ENCODE measurements at regions not wholly inside any gene's neighbourhood (a gene's known extent, or its start where the extent isn't known, plus 50 kb on each side); places are given as distances from the start of the nearest gene placed in this dataset.
"Not testable (repeated sequence)": the region's sequence is repeated elsewhere in the genome, so short reads cannot be mapped to it uniquely, and the experiment has no call there.

GRCh38 chr16:47833771-47834170, 322.0 kb downstream of the ABCC12 start:
- DNase-seq, result no peak

GRCh38 chr16:47829850-47830600, 325.8 kb downstream of the ABCC12 start:
- Histone ChIP-seq H3K4me3 (ENCODE audit: insufficient read depth, low read depth, low read length, poor library complexity, severe bottlenecking) (no peak overlapping the region), H3K36me3 (ENCODE audit: control insufficient read depth, insufficient read depth, low read length) (no peaks in the 10 kb centered on the region), H3K27ac (ENCODE audit: insufficient read depth, low read length, poor library complexity, severe bottlenecking) (no peak overlapping the region), H3K4me1 (ENCODE audit: control insufficient read depth, insufficient read depth, low read length, poor library complexity, severe bottlenecking) (no peaks in the 10 kb centered on the region), H3K9me3 (ENCODE audit: control insufficient read depth, low read length) (peaks cover 4% of the 10 kb centered on the region), H3K27me3 (replicated peaks; ENCODE audit: control insufficient read depth, insufficient read depth, low read length, poor library complexity, severe bottlenecking) (no peaks in the 10 kb centered on the region)
- no peak for DNase-seq

More at GRCh38 chr16:47833771-47834170, 322.0 kb downstream of the ABCC12 start:
- H3K9me3 ChIP-seq (ENCODE audit: control insufficient read depth, low read length), result peaks cover 4% of the 10 kb centered on the region
- H3K27me3 ChIP-seq (replicated peaks; ENCODE audit: control insufficient read depth, insufficient read depth, low read length, poor library complexity, severe bottlenecking), result no peaks in the 10 kb centered on the region
- no peak overlapping the region for H3K27ac ChIP-seq (ENCODE audit: insufficient read depth, low read length, poor library complexity, severe bottlenecking)
- H3K4me1 ChIP-seq (ENCODE audit: control insufficient read depth, insufficient read depth, low read length, poor library complexity, severe bottlenecking), result no peaks in the 10 kb centered on the region
- no peaks in the 10 kb centered on the region for H3K36me3 ChIP-seq (ENCODE audit: control insufficient read depth, insufficient read depth, low read length)
- H3K4me3 ChIP-seq (ENCODE audit: insufficient read depth, low read depth, low read length, poor library complexity, severe bottlenecking), result no peak overlapping the region

DNA sequence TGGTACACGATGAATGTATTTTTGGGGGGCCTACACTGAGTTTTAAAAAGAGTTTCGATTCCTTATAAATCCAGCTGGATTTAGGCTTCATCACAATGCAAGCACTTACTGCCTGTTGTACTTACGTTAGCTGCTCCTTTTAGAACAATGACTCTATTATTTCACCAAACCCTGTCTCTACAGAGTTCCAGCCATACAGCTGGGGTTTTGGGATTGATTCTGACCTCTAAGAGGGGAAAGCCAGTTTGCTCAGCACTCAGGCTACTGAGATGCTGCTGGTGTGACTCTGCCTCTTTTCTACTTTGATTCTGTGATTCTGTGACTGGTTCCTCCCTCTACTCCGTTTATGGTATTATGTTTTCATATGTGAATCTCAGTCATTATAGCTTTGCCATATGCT, 329.7 kb downstream of the ABCC12 start:
- Histone ChIP-seq H3K36me3 (ENCODE audit: control insufficient read depth, insufficient read depth, low read length) (no peaks in the 10 kb centered on the region), H3K9me3 (ENCODE audit: control insufficient read depth, low read length) (no peaks in the 10 kb centered on the region), H3K4me1 (ENCODE audit: control insufficient read depth, insufficient read depth, low read length, poor library complexity, severe bottlenecking) (no peaks in the 10 kb centered on the region), H3K27me3 (replicated peaks; ENCODE audit: control insufficient read depth, insufficient read depth, low read length, poor library complexity, severe bottlenecking) (no peaks in the 10 kb centered on the region), H3K27ac (ENCODE audit: insufficient read depth, low read length, poor library complexity, severe bottlenecking) (no peak overlapping the region), H3K4me3 (ENCODE audit: insufficient read depth, low read depth, low read length, poor library complexity, severe bottlenecking) (no peak overlapping the region)
- DNase-seq, result no peak

GRCh38 chr16:47817048-47817447, 338.7 kb downstream of the ABCC12 start:
- no peaks in the 10 kb centered on the region for H3K4me1 ChIP-seq (ENCODE audit: control insufficient read depth, insufficient read depth, low read length, poor library complexity, severe bottlenecking)
- H3K4me3 ChIP-seq (ENCODE audit: insufficient read depth, low read depth, low read length, poor library complexity, severe bottlenecking), result no peak overlapping the region
- H3K36me3 ChIP-seq (ENCODE audit: control insufficient read depth, insufficient read depth, low read length), result no peaks in the 10 kb centered on the region
- no peaks in the 10 kb centered on the region for H3K9me3 ChIP-seq (ENCODE audit: control insufficient read depth, low read length)
- no peak overlapping the region for H3K27ac ChIP-seq (ENCODE audit: insufficient read depth, low read length, poor library complexity, severe bottlenecking)
- H3K27me3 ChIP-seq (replicated peaks; ENCODE audit: control insufficient read depth, insufficient read depth, low read length, poor library complexity, severe bottlenecking), result no peaks in the 10 kb centered on the region
- no peak for DNase-seq

DNA sequence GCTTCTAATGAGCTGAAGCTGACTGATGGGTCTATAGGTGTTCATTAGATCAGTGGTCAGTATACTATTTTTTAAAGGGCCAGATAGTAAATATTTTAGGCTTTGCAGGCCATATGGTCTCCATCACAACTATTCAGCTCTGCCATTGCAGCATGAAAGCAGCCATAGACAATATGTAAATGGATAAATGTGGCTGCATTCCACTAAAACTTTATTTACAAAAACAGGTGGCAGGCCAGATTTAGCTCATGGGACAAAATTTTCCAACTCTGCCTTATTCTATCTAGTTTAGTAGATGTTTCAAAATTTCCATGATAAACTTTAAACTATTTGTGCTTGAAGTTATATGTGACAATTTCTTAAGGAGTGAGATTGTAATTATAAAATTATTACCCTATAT, 339.3 kb downstream of the ABCC12 start:
- no peak for DNase-seq
- Histone ChIP-seq H3K27me3 (replicated peaks; ENCODE audit: control insufficient read depth, insufficient read depth, low read length, poor library complexity, severe bottlenecking) (no peaks in the 10 kb centered on the region), H3K4me3 (ENCODE audit: insufficient read depth, low read depth, low read length, poor library complexity, severe bottlenecking) (no peak overlapping the region), H3K4me1 (ENCODE audit: control insufficient read depth, insufficient read depth, low read length, poor library complexity, severe bottlenecking) (no peaks in the 10 kb centered on the region), H3K27ac (ENCODE audit: insufficient read depth, low read length, poor library complexity, severe bottlenecking) (no peak overlapping the region), H3K9me3 (ENCODE audit: control insufficient read depth, low read length) (no peaks in the 10 kb centered on the region), H3K36me3 (ENCODE audit: control insufficient read depth, insufficient read depth, low read length) (no peaks in the 10 kb centered on the region)

DNA sequence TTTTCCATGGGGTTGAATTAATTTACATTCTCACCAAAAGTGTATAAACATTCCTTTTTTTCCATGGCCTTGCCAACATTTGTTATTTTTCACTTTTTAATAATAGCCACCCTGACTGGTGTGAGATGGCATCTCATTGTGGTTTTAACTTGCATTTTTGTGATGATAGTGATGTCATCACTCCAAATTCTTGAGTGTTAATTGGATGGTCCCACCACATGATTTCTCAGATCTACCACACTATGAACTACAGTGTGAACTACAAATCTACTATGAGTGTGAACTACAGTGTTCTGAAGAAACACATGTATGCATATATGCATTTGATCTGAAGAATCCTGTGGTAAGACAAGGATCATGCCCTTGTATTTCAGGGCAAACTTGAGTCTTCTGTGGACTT, 340.1 kb downstream of the ABCC12 start:
- no peak for DNase-seq
- Histone ChIP-seq H3K27me3 (replicated peaks; ENCODE audit: control insufficient read depth, insufficient read depth, low read length, poor library complexity, severe bottlenecking) (no peaks in the 10 kb centered on the region), H3K4me3 (ENCODE audit: insufficient read depth, low read depth, low read length, poor library complexity, severe bottlenecking) (no peak overlapping the region), H3K9me3 (ENCODE audit: control insufficient read depth, low read length) (no peaks in the 10 kb centered on the region), H3K36me3 (ENCODE audit: control insufficient read depth, insufficient read depth, low read length) (no peaks in the 10 kb centered on the region), H3K27ac (ENCODE audit: insufficient read depth, low read length, poor library complexity, severe bottlenecking) (no peak overlapping the region), H3K4me1 (ENCODE audit: control insufficient read depth, insufficient read depth, low read length, poor library complexity, severe bottlenecking) (no peaks in the 10 kb centered on the region)

DNA sequence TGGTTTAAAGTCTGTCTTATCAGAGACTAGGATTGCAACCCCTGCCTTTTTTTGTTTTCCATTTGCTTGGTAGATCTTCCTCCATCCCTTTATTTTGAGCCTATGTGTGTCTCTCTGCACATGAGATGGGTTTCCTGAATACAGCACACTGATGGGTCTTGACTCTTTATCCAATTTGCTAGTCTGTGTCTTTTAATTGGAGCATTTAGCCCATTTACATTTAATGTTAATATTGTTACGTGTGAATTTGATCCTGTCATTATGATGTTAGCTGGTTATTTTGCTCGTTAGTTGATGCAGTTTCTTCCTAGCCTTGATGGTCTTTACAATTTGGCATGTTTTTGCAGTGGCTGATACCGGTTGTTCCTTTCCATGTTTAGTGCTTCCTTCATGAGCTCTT, 344.0 kb downstream of the ABCC12 start:
- not testable (repeated sequence) for H3K27ac ChIP-seq (ENCODE audit: insufficient read depth, low read length, poor library complexity, severe bottlenecking); H3K4me1 ChIP-seq (ENCODE audit: control insufficient read depth, insufficient read depth, low read length, poor library complexity, severe bottlenecking); H3K4me3 ChIP-seq (ENCODE audit: insufficient read depth, low read depth, low read length, poor library complexity, severe bottlenecking); H3K27me3 ChIP-seq (replicated peaks; ENCODE audit: control insufficient read depth, insufficient read depth, low read length, poor library complexity, severe bottlenecking); DNase-seq; H3K36me3 ChIP-seq (ENCODE audit: control insufficient read depth, insufficient read depth, low read length); H3K9me3 ChIP-seq (ENCODE audit: control insufficient read depth, low read length)

DNA sequence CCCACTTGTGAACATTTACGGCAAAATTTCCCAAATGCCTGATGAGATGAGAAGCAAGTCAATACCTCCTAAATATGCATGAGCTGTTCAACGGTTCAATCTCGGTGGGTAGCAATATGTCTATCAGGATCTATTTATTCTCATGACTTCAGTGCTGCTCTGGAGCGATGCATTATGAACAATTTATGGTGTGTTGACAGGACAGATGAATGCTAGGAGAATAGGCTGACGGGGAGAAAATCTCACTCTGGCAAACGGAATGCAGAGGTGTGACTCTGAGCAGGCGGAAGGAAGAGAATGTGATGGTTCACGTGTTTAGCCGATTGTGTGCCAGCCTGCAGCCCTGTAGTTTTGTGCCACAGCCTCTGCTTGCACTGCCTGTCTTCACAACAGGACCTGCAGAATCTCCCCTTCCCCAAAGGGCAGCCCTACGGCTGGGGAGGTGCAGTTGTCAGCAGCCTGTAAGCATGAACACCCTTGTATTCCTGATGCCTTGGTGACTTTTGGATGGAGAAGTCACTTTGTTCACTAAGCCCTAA, 345.2 kb downstream of the PHKB start:
- Histone ChIP-seq H3K4me3 (ENCODE audit: insufficient read depth, low read depth, low read length, poor library complexity, severe bottlenecking) (no peak overlapping the region), H3K36me3 (ENCODE audit: control insufficient read depth, insufficient read depth, low read length) (no peaks in the 10 kb centered on the region), H3K27ac (ENCODE audit: insufficient read depth, low read length, poor library complexity, severe bottlenecking) (no peak overlapping the region), H3K9me3 (ENCODE audit: control insufficient read depth, low read length) (no peaks in the 10 kb centered on the region), H3K27me3 (replicated peaks; ENCODE audit: control insufficient read depth, insufficient read depth, low read length, poor library complexity, severe bottlenecking) (no peaks in the 10 kb centered on the region), H3K4me1 (ENCODE audit: control insufficient read depth, insufficient read depth, low read length, poor library complexity, severe bottlenecking) (no peaks in the 10 kb centered on the region)
- no peak for DNase-seq

- no peak for DNase-seq
- Histone ChIP-seq H3K36me3 (ENCODE audit: control insufficient read depth, insufficient read depth, low read length) (no peaks in the 10 kb centered on the region), H3K4me1 (ENCODE audit: control insufficient read depth, insufficient read depth, low read length, poor library complexity, severe bottlenecking) (no peaks in the 10 kb centered on the region), H3K4me3 (ENCODE audit: insufficient read depth, low read depth, low read length, poor library complexity, severe bottlenecking) (no peak overlapping the region), H3K9me3 (ENCODE audit: control insufficient read depth, low read length) (no peaks in the 10 kb centered on the region), H3K27me3 (replicated peaks; ENCODE audit: control insufficient read depth, insufficient read depth, low read length, poor library complexity, severe bottlenecking) (no peaks in the 10 kb centered on the region), H3K27ac (ENCODE audit: insufficient read depth, low read length, poor library complexity, severe bottlenecking) (no peak overlapping the region)
Measured at GRCh38 chr16:47787696-47788095, 326.6 kb downstream of the PHKB start.

DNA sequence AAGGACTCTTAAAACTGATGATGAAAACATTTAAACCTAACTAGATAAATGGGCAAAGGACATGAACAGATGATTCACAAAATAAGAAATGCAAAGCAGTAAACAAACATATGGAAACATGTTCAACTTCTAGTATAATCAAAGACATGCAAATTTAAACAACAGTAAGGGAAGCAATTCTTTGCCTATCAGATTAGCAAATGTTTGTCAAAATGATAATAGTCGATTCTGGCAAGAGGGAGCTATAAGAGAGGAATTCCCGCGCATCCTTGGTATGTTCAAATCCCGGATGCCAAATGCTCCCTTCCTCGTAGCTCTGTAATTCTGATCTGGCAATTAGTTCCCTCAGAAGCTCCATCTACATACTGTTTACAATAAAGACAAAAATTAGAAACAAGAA, 320.5 kb downstream of the PHKB start:
- H3K27ac ChIP-seq (ENCODE audit: insufficient read depth, low read length, poor library complexity, severe bottlenecking), result no peak overlapping the region
- no peak overlapping the region for H3K4me3 ChIP-seq (ENCODE audit: insufficient read depth, low read depth, low read length, poor library complexity, severe bottlenecking)
- H3K4me1 ChIP-seq (ENCODE audit: control insufficient read depth, insufficient read depth, low read length, poor library complexity, severe bottlenecking), result no peaks in the 10 kb centered on the region
- no peaks in the 10 kb centered on the region for H3K36me3 ChIP-seq (ENCODE audit: control insufficient read depth, insufficient read depth, low read length)
- no peaks in the 10 kb centered on the region for H3K9me3 ChIP-seq (ENCODE audit: control insufficient read depth, low read length)
- DNase-seq, result no peak
- H3K27me3 ChIP-seq (replicated peaks; ENCODE audit: control insufficient read depth, insufficient read depth, low read length, poor library complexity, severe bottlenecking), result no peaks in the 10 kb centered on the region
